Caco-2 (cell line): ENCODE measurements at regions not wholly inside any gene's neighbourhood (a gene's known extent, or its start where the extent isn't known, plus 50 kb on each side); places are given as distances from the start of the nearest gene placed in this dataset.

Experiments used
- BruUV-seq: library from RNA; stranded (reverse); fragments of 400-500 nt; replicated peaks from 2 replicates; lab custom pipeline; 2021; lab: Mats Ljungman, UMichigan
- CTCF ChIA-PET: fragments of 300-600 bp; sonication (Branson Sonifier 250); formaldehyde crosslinking; loops from one replicate; lab custom pipeline; 2022; ENCODE audit warnings: antibody characterized with exemption; lab: Charles Lee
- POLR2A ChIA-PET: fragments of 300-600 bp; sonication (Branson Sonifier 250); formaldehyde crosslinking; loops from one replicate; lab custom pipeline; 2022; ENCODE audit warnings: antibody characterized with exemption; lab: Charles Lee
- DNase-seq, 2 experiments: peaks; one replicate each; pipeline versions ENCODE4 v3.0.0 to v3.0.0-alpha.2; 2020 to 2022
- H3K27me3 ChIP-seq: replicated peaks from 2 replicates; pipeline ENCODE4 v1.6.0; 2011; ENCODE audit warnings: low read length; ENCODE audit not compliant: control insufficient read depth, insufficient read depth
- H3K36me3 ChIP-seq: 2 replicates; pipeline ENCODE4 v1.5.1; 2011; ENCODE audit warnings: low read length; ENCODE audit not compliant: control insufficient read depth, insufficient read depth
- H3K4me1 ChIP-seq: fragments of 250-450 bp; sonication (Bioruptor Pico); 2 replicates; pipeline ENCODE4 v1.5.1; 2020; ENCODE audit warnings: mild to moderate bottlenecking
- H3K4me3 ChIP-seq: 2 replicates; pipeline ENCODE4 v1.5.1; 2011; ENCODE audit warnings: low read depth, mild to moderate bottlenecking, control low read depth, low read length
- H3K9me3 ChIP-seq: fragments of 250-450 bp; sonication (Bioruptor Pico); 2 replicates; pipeline ENCODE4 v1.5.1; 2020; ENCODE audit warnings: mild to moderate bottlenecking, moderate library complexity
- H3K27ac Mint-ChIP-seq: one replicate; pipeline ENCODE4 v1.8.0; 2022; ENCODE audit warnings: mixed read lengths; ENCODE audit not compliant: unreplicated experiment
- H3K27me3 Mint-ChIP-seq: one replicate; pipeline ENCODE4 v1.8.0; 2022; ENCODE audit warnings: mixed read lengths; ENCODE audit not compliant: insufficient read depth, unreplicated experiment
- H3K36me3 Mint-ChIP-seq: one replicate; pipeline ENCODE4 v1.8.0; 2022; ENCODE audit warnings: mild to moderate bottlenecking, mixed read lengths; ENCODE audit not compliant: insufficient read depth, unreplicated experiment
- H3K4me1 Mint-ChIP-seq: one replicate; pipeline ENCODE4 v1.8.0; 2022; ENCODE audit warnings: low read depth, mixed read lengths; ENCODE audit not compliant: unreplicated experiment
- H3K4me3 Mint-ChIP-seq: one replicate; pipeline ENCODE4 v1.8.0; 2022; ENCODE audit warnings: mild to moderate bottlenecking, moderate library complexity, mixed read lengths; ENCODE audit not compliant: unreplicated experiment
- H3K9me3 Mint-ChIP-seq: one replicate; pipeline ENCODE4 v1.8.0; 2022; ENCODE audit warnings: mixed read lengths; ENCODE audit not compliant: unreplicated experiment
- intact Hi-C: fragments of 100-400 bp; cut with micrococcal nuclease; formaldehyde crosslinking; loops from one replicate; pipeline ENCODE4 v1.10.0; 2022; ENCODE audit not compliant: unreplicated experiment
- TF ChIP-seq, protein P1 (sequence below), 2 experiments: fragments of 200-600 bp in 1 of 2; IDR thresholded peaks; 1 replicate in 1 of 2; 2 replicates in 1 of 2; pipeline versions ENCODE4 v1.5.1 to v1.8.0; 2011 to 2022; ENCODE audit warnings: antibody characterized with exemption in 1 of 2, control low read depth in 1 of 2, inconsistent platforms in 1 of 2, low read depth in 1 of 2, low read length in 1 of 2, mild to moderate bottlenecking in 1 of 2, moderate library complexity in 1 of 2; ENCODE audit not compliant: insufficient read depth in 1 of 2, severe bottlenecking in 1 of 2, unreplicated experiment in 1 of 2

GRCh38 chr20:11371831-11372230 is 545.9 kb upstream of the BTBD3 start:
- Mint-ChIP-seq H3K27ac (no peak overlapping the region), H3K36me3 (no peaks in the 10 kb centered on the region), H3K9me3 (no peaks in the 10 kb centered on the region), H3K27me3 (no peaks in the 10 kb centered on the region), H3K4me3 (no peak overlapping the region), H3K4me1 (no peaks in the 10 kb centered on the region)
- no peak for DNase-seq
- TF ChIP-seq, protein P1, sequence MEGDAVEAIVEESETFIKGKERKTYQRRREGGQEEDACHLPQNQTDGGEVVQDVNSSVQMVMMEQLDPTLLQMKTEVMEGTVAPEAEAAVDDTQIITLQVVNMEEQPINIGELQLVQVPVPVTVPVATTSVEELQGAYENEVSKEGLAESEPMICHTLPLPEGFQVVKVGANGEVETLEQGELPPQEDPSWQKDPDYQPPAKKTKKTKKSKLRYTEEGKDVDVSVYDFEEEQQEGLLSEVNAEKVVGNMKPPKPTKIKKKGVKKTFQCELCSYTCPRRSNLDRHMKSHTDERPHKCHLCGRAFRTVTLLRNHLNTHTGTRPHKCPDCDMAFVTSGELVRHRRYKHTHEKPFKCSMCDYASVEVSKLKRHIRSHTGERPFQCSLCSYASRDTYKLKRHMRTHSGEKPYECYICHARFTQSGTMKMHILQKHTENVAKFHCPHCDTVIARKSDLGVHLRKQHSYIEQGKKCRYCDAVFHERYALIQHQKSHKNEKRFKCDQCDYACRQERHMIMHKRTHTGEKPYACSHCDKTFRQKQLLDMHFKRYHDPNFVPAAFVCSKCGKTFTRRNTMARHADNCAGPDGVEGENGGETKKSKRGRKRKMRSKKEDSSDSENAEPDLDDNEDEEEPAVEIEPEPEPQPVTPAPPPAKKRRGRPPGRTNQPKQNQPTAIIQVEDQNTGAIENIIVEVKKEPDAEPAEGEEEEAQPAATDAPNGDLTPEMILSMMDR (IDR thresholded peaks at IDR 0.05; ENCODE audit: insufficient read depth in 1 of 2, low read depth in 1 of 2, low read length in 1 of 2, severe bottlenecking in 1 of 2, unreplicated experiment in 1 of 2): no peak
- BruUV-seq: no TSS peak
- H3K27me3 ChIP-seq: no peaks in the 10 kb centered on the region
- H3K4me3 ChIP-seq: no peak overlapping the region
- ChIA-PET CTCF (no interaction called here), POLR2A (no interaction called here)
- no peaks in the 10 kb centered on the region for H3K4me1 ChIP-seq
- no peaks in the 10 kb centered on the region for H3K9me3 ChIP-seq
- no peaks in the 10 kb centered on the region for H3K36me3 ChIP-seq
- intact Hi-C loops: no loop called here

- Mint-ChIP-seq H3K4me1 (no peaks in the 10 kb centered on the region), H3K9me3 (no peaks in the 10 kb centered on the region), H3K4me3 (no peak overlapping the region), H3K36me3 (no peaks in the 10 kb centered on the region), H3K27me3 (no peaks in the 10 kb centered on the region), H3K27ac (no peak overlapping the region)
- BruUV-seq: no TSS peak
- ChIA-PET POLR2A (no interaction called here), CTCF (no interaction called here)
- DNase-seq: no peak
- TF ChIP-seq, protein P1 (IDR thresholded peaks at IDR 0.05; ENCODE audit: insufficient read depth in 1 of 2, low read depth in 1 of 2, low read length in 1 of 2, severe bottlenecking in 1 of 2, unreplicated experiment in 1 of 2): no peak
- Histone ChIP-seq H3K9me3 (no peaks in the 10 kb centered on the region), H3K4me1 (no peaks in the 10 kb centered on the region), H3K36me3 (no peaks in the 10 kb centered on the region), H3K4me3 (no peak overlapping the region), H3K27me3 (no peaks in the 10 kb centered on the region)
- intact Hi-C loops: no loop called here
These were observed 544.6 kb upstream of the BTBD3 start for GRCh38 chr20:11372876-11373790.

GRCh38 chr20:11375335-11375734 is 542.4 kb upstream of the BTBD3 start:
- Mint-ChIP-seq H3K4me3 (no peak overlapping the region), H3K4me1 (no peaks in the 10 kb centered on the region), H3K36me3 (no peaks in the 10 kb centered on the region), H3K9me3 (no peaks in the 10 kb centered on the region), H3K27me3 (no peaks in the 10 kb centered on the region), H3K27ac (no peak overlapping the region)
- DNase-seq: no peak
- intact Hi-C loops: no loop called here
- no TSS peak for BruUV-seq
- ChIA-PET CTCF (no interaction called here), POLR2A (no interaction called here)
- Histone ChIP-seq H3K36me3 (no peaks in the 10 kb centered on the region), H3K27me3 (no peaks in the 10 kb centered on the region), H3K9me3 (no peaks in the 10 kb centered on the region), H3K4me3 (no peak overlapping the region), H3K4me1 (no peaks in the 10 kb centered on the region)
- TF ChIP-seq, protein P1 (IDR thresholded peaks at IDR 0.05; ENCODE audit: insufficient read depth in 1 of 2, low read depth in 1 of 2, low read length in 1 of 2, severe bottlenecking in 1 of 2, unreplicated experiment in 1 of 2): no peak
